Gastrocnemius medialis (tissue), 4 donors: ENCODE measurements at regions not wholly inside any gene's neighbourhood (a gene's known extent, or its start where the extent isn't known, plus 50 kb on each side); places are given as distances from the start of the nearest gene placed in this dataset.

Experiments
- ATAC-seq, 2 donors: fragments of 150-250 bp; one replicate each; pipeline ENCODE4 v1.9.1; 2016
- DNase-seq, 2 donors: peaks; one replicate each; pipeline ENCODE4 v3.0.0-alpha.2; 2019
- H3K27ac ChIP-seq, 4 donors: fragments of 200-600 bp; sonication (generic); 1 replicate in 1 of 4; 2 replicates in 3 of 4; pipeline ENCODE4 v1.5.1; 2016 to 2018; ENCODE audit warnings: mild to moderate bottlenecking in 2 of 4, moderate library complexity in 1 of 4
- H3K27me3 ChIP-seq, 3 donors: fragments of 200-600 bp; sonication (generic) in 2 of 3; 1 replicate in 1 of 3; 2 replicates in 2 of 3; pipeline versions ENCODE4 v1.5.1 to v1.6.0; 2016 to 2019; ENCODE audit warnings: mild to moderate bottlenecking in 1 of 3, moderate library complexity in 1 of 3
- H3K36me3 ChIP-seq, 2 donors: fragments of 200-600 bp; sonication (generic) in 1 of 2; one replicate each; pipeline ENCODE4 v1.5.1; 2017 to 2018
- H3K4me1 ChIP-seq, 2 donors: fragments of 200-600 bp; sonication (generic) in 1 of 2; one replicate each; pipeline ENCODE4 v1.5.1; 2016 to 2017; ENCODE audit warnings: mild to moderate bottlenecking in 2 of 2
- H3K4me3 ChIP-seq, 4 donors: fragments of 200-600 bp; sonication (generic) in 3 of 4; 1 replicate in 1 of 4; 2 replicates in 3 of 4; pipeline ENCODE4 v1.5.1; 2016 to 2019; ENCODE audit warnings: mild to moderate bottlenecking in 2 of 4
- H3K9me3 ChIP-seq, 3 donors: fragments of 200-600 bp; sonication (generic) in 2 of 3; 1 replicate in 1 of 3; 2 replicates in 2 of 3; pipeline ENCODE4 v1.5.1; 2016 to 2019
- POLR2A ChIP-seq, 2 donors: fragments of 450-650 bp; IDR thresholded peaks; one replicate each; pipeline ENCODE4 v1.6.1; 2017; ENCODE audit warnings: antibody characterized with exemption in 2 of 2, mild to moderate bottlenecking in 2 of 2, moderate library complexity in 2 of 2
- in situ Hi-C, 4 donors: fragments of 200-750 bp; cut with MboI; loops; one replicate each; pipeline versions ENCODE4 v1.15.0 to v1.8.0; 2017; ENCODE audit warnings: low sequenced_read_pairs in 4 of 4
- intact Hi-C: fragments of 100-400 bp; cut with DNase I; formaldehyde crosslinking; loops from one replicate; pipeline ENCODE4 v1.15.1; 2023; ENCODE audit warnings: low total_unique reads
- TF ChIP-seq, protein P1 (sequence below), 5 experiments: fragments of 450-650 bp in 3 of 5; fragments of 200-600 bp in 2 of 5; sonication (generic) in 2 of 5; IDR thresholded peaks in 4 of 5; conservative IDR thresholded peaks in 1 of 5; 1 replicate in 4 of 5; 2 replicates in 1 of 5; pipeline ENCODE4 v1.5.1; 2016 to 2019; ENCODE audit warnings: antibody characterized with exemption in 5 of 5, mild to moderate bottlenecking in 3 of 5, moderate library complexity in 3 of 5

DNA sequence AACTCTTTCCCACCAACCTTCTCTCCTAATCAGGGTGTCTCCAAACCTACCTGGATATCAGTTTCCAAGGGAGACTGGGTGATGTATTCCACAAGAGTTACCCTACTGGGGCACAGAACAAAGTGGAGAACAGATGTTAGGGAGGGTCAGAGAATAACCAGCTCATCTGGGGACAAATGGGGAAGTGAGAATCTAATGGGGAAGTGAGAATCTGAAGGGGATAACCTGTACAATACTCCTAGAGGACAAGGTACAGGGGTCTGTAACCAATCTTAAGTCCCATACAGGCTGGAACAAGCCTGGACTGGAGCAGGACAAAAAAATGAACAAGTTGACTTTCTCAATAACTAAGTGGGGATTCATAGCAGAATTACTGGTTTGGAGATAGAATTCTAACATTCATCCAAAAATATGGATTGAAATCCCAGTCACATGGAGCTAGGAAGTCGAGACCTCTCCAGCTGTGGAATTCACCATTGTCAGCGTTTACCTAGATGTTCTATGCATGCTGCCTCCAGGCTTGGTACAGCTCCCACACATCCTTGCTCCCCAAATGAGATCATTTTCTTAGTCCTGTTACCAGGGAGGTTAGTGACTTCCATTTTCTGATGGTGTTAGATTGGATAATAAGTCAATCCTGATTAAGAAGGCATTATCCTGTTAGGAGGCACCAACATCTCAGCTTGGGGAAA lies 214.8 kb upstream of the MOCS1 start:
- in situ Hi-C loops, result no loop called here
- intact Hi-C loops, result no loop called here
- no peaks in the 10 kb centered on the region for H3K9me3 ChIP-seq
- no peak for DNase-seq
- no peak for ATAC-seq
- no peak overlapping the region for H3K4me3 ChIP-seq
- no peaks in the 10 kb centered on the region for H3K4me1 ChIP-seq
- TF ChIP-seq, protein P1, sequence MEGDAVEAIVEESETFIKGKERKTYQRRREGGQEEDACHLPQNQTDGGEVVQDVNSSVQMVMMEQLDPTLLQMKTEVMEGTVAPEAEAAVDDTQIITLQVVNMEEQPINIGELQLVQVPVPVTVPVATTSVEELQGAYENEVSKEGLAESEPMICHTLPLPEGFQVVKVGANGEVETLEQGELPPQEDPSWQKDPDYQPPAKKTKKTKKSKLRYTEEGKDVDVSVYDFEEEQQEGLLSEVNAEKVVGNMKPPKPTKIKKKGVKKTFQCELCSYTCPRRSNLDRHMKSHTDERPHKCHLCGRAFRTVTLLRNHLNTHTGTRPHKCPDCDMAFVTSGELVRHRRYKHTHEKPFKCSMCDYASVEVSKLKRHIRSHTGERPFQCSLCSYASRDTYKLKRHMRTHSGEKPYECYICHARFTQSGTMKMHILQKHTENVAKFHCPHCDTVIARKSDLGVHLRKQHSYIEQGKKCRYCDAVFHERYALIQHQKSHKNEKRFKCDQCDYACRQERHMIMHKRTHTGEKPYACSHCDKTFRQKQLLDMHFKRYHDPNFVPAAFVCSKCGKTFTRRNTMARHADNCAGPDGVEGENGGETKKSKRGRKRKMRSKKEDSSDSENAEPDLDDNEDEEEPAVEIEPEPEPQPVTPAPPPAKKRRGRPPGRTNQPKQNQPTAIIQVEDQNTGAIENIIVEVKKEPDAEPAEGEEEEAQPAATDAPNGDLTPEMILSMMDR (IDR thresholded peaks at IDR 0.05 in 4 of 5, conservative IDR thresholded peaks at IDR 0.05 in 1 of 5), result no peak
- no peak for TF ChIP-seq POLR2A (IDR thresholded peaks at IDR 0.05)
- no peaks in the 10 kb centered on the region for H3K36me3 ChIP-seq
- no peak overlapping the region for H3K27ac ChIP-seq
- H3K27me3 ChIP-seq, result peaks cover 0 to 6% (median 0%) of the 10 kb centered on the region in 3 donors

- DNase-seq, result no peak
- Histone ChIP-seq H3K4me3 (no peak overlapping the region), H3K27me3 (peaks cover 0 to 2% (median 0%) of the 10 kb centered on the region in 3 donors), H3K4me1 (no peaks in the 10 kb centered on the region), H3K27ac (no peak overlapping the region), H3K9me3 (no peaks in the 10 kb centered on the region), H3K36me3 (no peaks in the 10 kb centered on the region)
- intact Hi-C loops, result no loop called here
- no peak for TF ChIP-seq POLR2A (IDR thresholded peaks at IDR 0.05)
- TF ChIP-seq, protein P1 (IDR thresholded peaks at IDR 0.05 in 4 of 5, conservative IDR thresholded peaks at IDR 0.05 in 1 of 5), result no peak
- in situ Hi-C loops, result no loop called here
- ATAC-seq, result no peak
These were observed 212.6 kb upstream of the MOCS1 start for GRCh38 chr6:40146902-40147301.

GRCh38 chr6:40139447-40139846 lies 205.2 kb upstream of the MOCS1 start:
- Histone ChIP-seq H3K4me3 (no peak overlapping the region), H3K27ac (no peak overlapping the region), H3K27me3 (no peaks in the 10 kb centered on the region), H3K4me1 (no peaks in the 10 kb centered on the region), H3K36me3 (no peaks in the 10 kb centered on the region), H3K9me3 (no peaks in the 10 kb centered on the region)
- DNase-seq (no peak), ATAC-seq (no peak)
- TF ChIP-seq, protein P1 (IDR thresholded peaks at IDR 0.05 in 4 of 5, conservative IDR thresholded peaks at IDR 0.05 in 1 of 5), result no peak
- TF ChIP-seq POLR2A (IDR thresholded peaks at IDR 0.05), result no peak
- in situ Hi-C loops (no loop called here), intact Hi-C loops (no loop called here)

- no peak overlapping the region for H3K27ac ChIP-seq
- no peaks in the 10 kb centered on the region for H3K4me1 ChIP-seq
- no peak for DNase-seq
- TF ChIP-seq, protein P1 (IDR thresholded peaks at IDR 0.05 in 4 of 5, conservative IDR thresholded peaks at IDR 0.05 in 1 of 5), result no peak
- TF ChIP-seq POLR2A (IDR thresholded peaks at IDR 0.05), result no peak
- H3K4me3 ChIP-seq, result no peak overlapping the region
- in situ Hi-C loops (no loop called here), intact Hi-C loops (no loop called here)
- ATAC-seq, result no peak
- H3K36me3 ChIP-seq, result no peaks in the 10 kb centered on the region
- no peaks in the 10 kb centered on the region for H3K9me3 ChIP-seq
- no peaks in the 10 kb centered on the region for H3K27me3 ChIP-seq
These were observed 204.0 kb upstream of the MOCS1 start for GRCh38 chr6:40138273-40138720.
